HCT116 (cell line): ENCODE measurements at regions not wholly inside any gene's neighbourhood (a gene's known extent, or its start where the extent isn't known, plus 50 kb on each side); places are given as distances from the start of the nearest gene placed in this dataset.

Source experiments
- ATAC-seq: fragments of 200-7000 bp; cut with Tn5 transposase; 2 replicates; pipeline ENCODE4 v1.9.1; 2020; ENCODE audit warnings: mild to moderate bottlenecking, moderate library complexity
- BruUV-seq: library from RNA; stranded (reverse); fragments of 400-500 nt; replicated peaks from 2 replicates; lab custom pipeline; 2021; lab: Mats Ljungman, UMichigan
- CTCF ChIA-PET: fragments of 300-600 bp; sonication (Branson Sonifier 250); formaldehyde crosslinking; loops from one replicate; lab custom pipeline; 2021; ENCODE audit warnings: antibody characterized with exemption; lab: Charles Lee
- POLR2A ChIA-PET: fragments of 300-600, 350-600 bp; sonication (Branson Sonifier 250); formaldehyde crosslinking; loops from one replicate; lab custom pipeline; 2021; ENCODE audit warnings: antibody characterized with exemption; lab: Charles Lee
- RAD21 ChIA-PET, 2 experiments: fragments of 300-600 bp; sonication (Branson Sonifier 250); formaldehyde crosslinking; loops; one replicate each; lab custom pipeline; 2023; ENCODE audit warnings: low total read pairs in 2 of 2; ENCODE audit not compliant: uncharacterized antibody in 2 of 2, unreplicated experiment in 2 of 2, low non-redundant PET in 1 of 2; lab: Charles Lee
- DNase-seq: peaks from one replicate; pipeline ENCODE4 v3.0.0-alpha.2; 2010; ENCODE audit warnings: low read depth, low spot score
- H2AFZ ChIP-seq: fragments of 200-600 bp; shearing (Covaris generic), sonication (generic); 2 replicates; pipeline ENCODE4 v1.6.1; 2017; ENCODE audit warnings: low read depth, mixed run types, mixed read lengths, antibody characterized with exemption, low read length; ENCODE audit not compliant: poor library complexity, severe bottlenecking
- H3K27ac ChIP-seq: 2 replicates; pipeline ENCODE4 v1.5.1; 2012; ENCODE audit warnings: low read depth, low read length
- H3K27me3 ChIP-seq: fragments of 200-600 bp; sonication (generic); 2 replicates; pipeline ENCODE4 v1.6.1; 2016; ENCODE audit warnings: mixed run types, low read length, mixed read lengths; ENCODE audit not compliant: insufficient read depth
- H3K36me3 ChIP-seq, 2 experiments: fragments of 200-500 bp in 1 of 2; fragments of 200-600 bp in 1 of 2; sonication (Bioruptor generic) in 1 of 2; sonication (generic) in 1 of 2; 2 replicates each; pipeline versions ENCODE4 v1.5.1 to v1.6.1; 2014 to 2016; ENCODE audit warnings: low read length in 2 of 2, inconsistent platforms in 1 of 2, mixed read lengths in 1 of 2, mixed run types in 1 of 2; ENCODE audit not compliant: insufficient read depth in 2 of 2, control insufficient read depth in 1 of 2
- H3K4me1 ChIP-seq, 2 experiments: fragments of 200-600 bp in 1 of 2; sonication (generic) in 1 of 2; 2 replicates each; pipeline versions ENCODE4 v1.5.1 to v1.6.1; 2012 to 2017; ENCODE audit warnings: low read length in 2 of 2, inconsistent platforms in 1 of 2, mild to moderate bottlenecking in 1 of 2, mixed read lengths in 1 of 2, mixed run types in 1 of 2, moderate library complexity in 1 of 2; ENCODE audit not compliant: insufficient read depth in 2 of 2, control insufficient read depth in 1 of 2
- H3K4me2 ChIP-seq: fragments of 200-600 bp; sonication (generic); 2 replicates; pipeline ENCODE4 v1.6.1; 2017; ENCODE audit warnings: mixed run types, low read length, mixed read lengths
- H3K4me3 ChIP-seq, 2 experiments: fragments of 200-600 bp in 1 of 2; sonication (generic) in 1 of 2; replicated peaks in 1 of 2; 2 replicates each; pipeline ENCODE4 v1.5.1; 2011 to 2016; ENCODE audit warnings: low read length in 2 of 2, control low read depth in 1 of 2, low read depth in 1 of 2, mild to moderate bottlenecking in 1 of 2, mixed read lengths in 1 of 2, mixed run types in 1 of 2
- H3K79me2 ChIP-seq: fragments of 200-600 bp; sonication (generic); 2 replicates; pipeline ENCODE4 v1.6.1; 2017; ENCODE audit warnings: mild to moderate bottlenecking, mixed run types, low read length, moderate library complexity, mixed read lengths; ENCODE audit not compliant: insufficient read depth
- H3K9ac ChIP-seq: fragments of 200-600 bp; sonication (generic); 2 replicates; pipeline ENCODE4 v1.6.1; 2016; ENCODE audit warnings: low read length, mixed read lengths
- H3K9me2 ChIP-seq: fragments of 200-600 bp; sonication (generic), shearing (Covaris generic); 2 replicates; pipeline ENCODE4 v1.6.1; 2017; ENCODE audit warnings: mixed run types, mild to moderate bottlenecking, moderate library complexity; ENCODE audit not compliant: insufficient read depth
- H3K9me3 ChIP-seq, 2 experiments: fragments of 200-500 bp in 1 of 2; fragments of 200-600 bp in 1 of 2; sonication (Bioruptor generic) in 1 of 2; sonication (generic) in 1 of 2; 2 replicates each; pipeline ENCODE4 v1.6.1; 2014 to 2017; ENCODE audit warnings: low read length in 2 of 2, mixed read lengths in 2 of 2, inconsistent platforms in 1 of 2, low read depth in 1 of 2, mild to moderate bottlenecking in 1 of 2, mixed run types in 1 of 2, moderate library complexity in 1 of 2; ENCODE audit not compliant: control insufficient read depth in 1 of 2, insufficient read depth in 1 of 2
- H4K20me1 ChIP-seq: fragments of 200-600 bp; sonication (generic), shearing (Covaris generic); 2 replicates; pipeline ENCODE4 v1.6.1; 2017; ENCODE audit warnings: mixed run types, mild to moderate bottlenecking, moderate library complexity; ENCODE audit not compliant: insufficient read depth
- CEBPB ChIP-seq: IDR thresholded peaks from 2 replicates; pipeline ENCODE4 v1.6.1; 2012; ENCODE audit warnings: low read depth
- EGR1 ChIP-seq: IDR thresholded peaks from 2 replicates; pipeline ENCODE4 v1.6.1; 2012; ENCODE audit warnings: low read depth
- ELF1 ChIP-seq: IDR thresholded peaks from 2 replicates; pipeline ENCODE4 v1.6.1; 2012; ENCODE audit warnings: low read depth, borderline replicate concordance
- EZH2phosphoT487 ChIP-seq: fragments of 200-600 bp; IDR thresholded peaks from 2 replicates; pipeline ENCODE4 v1.6.1; 2018; ENCODE audit warnings: antibody characterized with exemption, borderline replicate concordance
- MAX ChIP-seq: IDR thresholded peaks from 2 replicates; pipeline ENCODE4 v1.6.1; 2012
- POLR2A ChIP-seq: IDR thresholded peaks from 2 replicates; pipeline ENCODE4 v1.7.0; 2011; ENCODE audit warnings: borderline replicate concordance; ENCODE audit not compliant: insufficient read depth, insufficient read length; ENCODE audit errors: extremely low read depth
- POLR2AphosphoS5 ChIP-seq: IDR thresholded peaks from 2 replicates; pipeline ENCODE4 v1.6.1; 2011; ENCODE audit warnings: mild to moderate bottlenecking, low read depth, low read length, moderate library complexity
- RAD21 ChIP-seq: IDR thresholded peaks from 2 replicates; pipeline ENCODE4 v1.6.1; 2012; ENCODE audit warnings: low read depth, mild to moderate bottlenecking
- SIN3A ChIP-seq: IDR thresholded peaks from 2 replicates; pipeline ENCODE4 v1.6.1; 2012; ENCODE audit warnings: low read depth
- SP1 ChIP-seq: IDR thresholded peaks from 2 replicates; pipeline ENCODE4 v1.6.1; 2012; ENCODE audit warnings: low read depth
- TCF7L2 ChIP-seq: IDR thresholded peaks from 2 replicates; pipeline ENCODE4 v1.7.0; 2011; ENCODE audit warnings: borderline replicate concordance, inconsistent platforms; ENCODE audit not compliant: insufficient read depth, insufficient read length; ENCODE audit errors: extremely low read depth
- YY1 ChIP-seq: IDR thresholded peaks from 2 replicates; pipeline ENCODE4 v1.6.1; 2011; ENCODE audit warnings: low read length, low read depth, moderate library complexity, mild to moderate bottlenecking; ENCODE audit not compliant: insufficient replicate concordance; ENCODE audit errors: extremely low read depth
- ZBTB33 ChIP-seq: IDR thresholded peaks from 2 replicates; pipeline ENCODE4 v1.6.1; 2011; ENCODE audit warnings: mild to moderate bottlenecking, low read length, moderate library complexity; ENCODE audit not compliant: insufficient replicate concordance; ENCODE audit errors: extremely low read depth
- ZNF274 ChIP-seq: fragments of 200-500 bp; sonication (Bioruptor generic); IDR thresholded peaks from 2 replicates; pipeline ENCODE4 v1.6.1; 2014; ENCODE audit warnings: mild to moderate bottlenecking, low read depth, low read length, inconsistent platforms
- intact Hi-C: fragments of 100-400 bp; cut with micrococcal nuclease; formaldehyde crosslinking; loops from 2 replicates; pipeline ENCODE4 v1.10.0; 2022

GRCh38 chr21:18023711-18024110 is 204.6 kb upstream of the C21orf91 start:
- ATAC-seq (no peak), DNase-seq (no peak)
- ChIA-PET RAD21 (no interaction called here), CTCF (no interaction called here), POLR2A (no interaction called here)
- Histone ChIP-seq H2AFZ (no peak overlapping the region), H3K4me3 (no peak overlapping the region), H3K4me1 (no peaks in the 10 kb centered on the region), H3K27me3 (no peaks in the 10 kb centered on the region), H3K27ac (no peak overlapping the region), H3K4me2 (no peak overlapping the region), H3K9me3 (peaks cover 5 to 19% of the 10 kb centered on the region in 2 experiments; a peak in 2 of 4 replicates), H3K9me2 (no peaks in the 10 kb centered on the region), H3K79me2 (no peaks in the 10 kb centered on the region), H3K36me3 (no peaks in the 10 kb centered on the region), H3K9ac (no peak overlapping the region), H4K20me1 (no peaks in the 10 kb centered on the region)
- intact Hi-C loops, result no loop called here
- TF ChIP-seq MAX (no peak), EGR1 (no peak), POLR2A (no peak), SP1 (no peak), POLR2AphosphoS5 (no peak)
- no TSS peak for BruUV-seq

- no peak for DNase-seq
- H3K9me3 ChIP-seq, result peaks cover 5 to 19% of the 10 kb centered on the region in 2 experiments; a peak in 2 of 4 replicates
- RAD21 ChIA-PET, result no interaction called here
- intact Hi-C loops, result no loop called here
- H3K79me2 ChIP-seq, result no peaks in the 10 kb centered on the region
- H2AFZ ChIP-seq, result no peak overlapping the region
- no peak overlapping the region for H3K27ac ChIP-seq
- POLR2A ChIA-PET, result no interaction called here
- no peak overlapping the region for H3K4me3 ChIP-seq
- no peak for ATAC-seq
- H3K4me2 ChIP-seq, result no peak overlapping the region
- no peaks in the 10 kb centered on the region for H4K20me1 ChIP-seq
- CTCF ChIA-PET, result no interaction called here
- no TSS peak for BruUV-seq
- TF ChIP-seq CEBPB (no peak), SIN3A (no peak), RAD21 (no peak), EZH2phosphoT487 (no peak), ELF1 (no peak), ZBTB33 (no peak), ZNF274 (no peak), POLR2A (no peak), YY1 (no peak), SP1 (no peak), TCF7L2 (no peak)
- H3K36me3 ChIP-seq, result no peaks in the 10 kb centered on the region
- H3K4me1 ChIP-seq, result no peaks in the 10 kb centered on the region
- H3K9me2 ChIP-seq, result no peaks in the 10 kb centered on the region
- no peak overlapping the region for H3K9ac ChIP-seq
- H3K27me3 ChIP-seq, result no peaks in the 10 kb centered on the region
These were observed 204.0 kb upstream of the C21orf91 start for GRCh38 chr21:18023157-18023556.
